GM12891 (cell line): ENCODE measurements at regions not wholly inside any gene's neighbourhood (a gene's known extent, or its start where the extent isn't known, plus 50 kb on each side); places are given as distances from the start of the nearest gene placed in this dataset.

ENCODE experiments used
- POLR2A ChIP-seq: IDR thresholded peaks from 2 replicates; pipeline ENCODE4 v1.6.1; 2011; ENCODE audit warnings: low read depth, low read length, control low read depth
- POLR2AphosphoS5 ChIP-seq: IDR thresholded peaks from 2 replicates; pipeline ENCODE4 v1.6.1; 2011; ENCODE audit warnings: low read depth, low read length, control low read depth
- TAF1 ChIP-seq: IDR thresholded peaks from 2 replicates; pipeline ENCODE4 v1.6.1; 2011; ENCODE audit warnings: low read depth, low read length, control low read depth

GRCh38 chr5:61882901-61883500 lies 423.0 kb upstream of the KIF2A start:
- no peak for TF ChIP-seq POLR2A
- TF ChIP-seq TAF1 = no peak
- no peak for TF ChIP-seq POLR2AphosphoS5
